SIG-M5 (cell line): ENCODE measurements at regions not wholly inside any gene's neighbourhood (a gene's known extent, or its start where the extent isn't known, plus 50 kb on each side); places are given as distances from the start of the nearest gene placed in this dataset.

ENCODE experiments used
- DNase-seq: peaks from one replicate; lab custom pipeline; 2025; lab: John Stamatoyannopoulos, UW

- DNase-seq, result no peak
Observed at GRCh38 chr2:39514825-39515224, 77.7 kb upstream of the MAP4K3 start.

- DNase-seq, result no peak
Observed at GRCh38 chr2:39515273-39515896, 78.3 kb upstream of the MAP4K3 start.

- DNase-seq, result no peak
Observed at GRCh38 chr2:39515897-39516346, 78.8 kb upstream of the MAP4K3 start.

DNA sequence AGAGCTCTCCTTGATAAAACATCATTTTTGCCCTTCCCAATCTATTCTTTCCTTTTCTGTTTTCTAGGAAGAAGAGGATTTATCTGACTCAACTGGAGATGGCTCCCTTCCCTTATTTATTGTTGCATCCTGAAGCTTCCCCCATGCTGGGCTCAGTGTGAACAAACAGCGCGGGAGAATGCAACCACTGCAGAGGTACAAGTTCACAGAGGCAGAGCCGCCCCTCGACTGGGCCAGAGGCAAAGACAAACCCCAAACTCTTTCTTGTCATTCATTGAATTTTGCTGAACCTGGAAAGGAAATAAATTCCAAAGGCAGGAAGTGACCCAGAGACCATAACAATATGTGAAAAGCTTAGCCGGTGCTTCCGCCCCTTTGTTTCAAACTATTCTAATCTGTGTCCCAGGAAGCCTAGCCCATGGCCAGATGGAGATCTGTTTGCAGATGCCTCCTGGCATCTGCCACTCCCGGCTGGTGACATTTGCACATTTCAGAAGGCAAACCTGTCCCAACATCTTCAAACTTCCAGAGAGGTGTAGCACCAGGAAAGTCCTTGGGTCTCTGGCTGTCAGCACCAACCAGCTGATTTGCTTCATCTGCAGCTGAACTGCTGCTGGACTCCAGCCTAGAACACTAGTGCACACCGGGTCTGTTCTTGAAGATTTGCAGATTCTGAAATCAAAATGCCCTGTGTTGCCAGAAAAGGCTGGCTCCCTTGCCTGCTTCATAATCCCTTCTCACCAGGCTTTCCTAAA, 79.4 kb upstream of the MAP4K3 start:
- no peak for DNase-seq

DNA sequence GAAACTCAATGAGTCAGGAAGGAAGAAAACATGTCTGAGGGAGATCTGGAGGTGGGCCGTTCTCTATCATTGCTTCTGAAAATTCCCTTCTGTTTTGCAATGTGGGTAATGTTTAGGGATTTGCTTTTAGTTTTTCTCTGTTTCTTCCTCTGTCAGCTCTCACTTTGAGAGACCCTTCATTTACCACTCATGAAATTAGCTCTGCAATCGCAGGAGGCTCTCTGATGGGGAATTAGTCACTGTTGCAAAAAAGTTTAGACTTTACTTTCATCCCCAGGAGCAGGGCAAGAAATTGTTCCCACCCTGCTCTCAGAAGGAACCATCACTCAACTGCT, 80.0 kb upstream of the MAP4K3 start:
- no peak for DNase-seq

DNA sequence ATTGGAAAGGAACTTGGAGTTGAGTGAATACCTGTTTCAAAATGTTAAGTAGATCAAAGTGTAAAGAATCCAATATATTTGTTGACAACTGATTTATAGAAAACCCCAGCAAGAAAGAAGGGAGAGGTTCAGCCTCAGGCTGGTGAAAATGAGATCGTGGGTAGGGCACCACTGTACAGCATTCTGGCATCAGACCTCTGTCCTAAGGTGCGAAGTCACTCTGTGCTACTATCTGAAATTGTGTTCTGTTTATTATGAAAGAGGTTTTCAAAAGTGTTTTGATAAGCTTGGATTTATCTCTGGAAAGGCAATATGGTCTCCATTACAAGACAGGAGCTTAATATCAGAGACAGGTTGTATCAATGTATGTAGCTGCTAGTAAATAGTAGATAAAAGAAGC, 80.5 kb upstream of the MAP4K3 start:
- DNase-seq, result no peak

GRCh38 chr2:39519886-39520285, 82.8 kb upstream of the MAP4K3 start:
- DNase-seq, result no peak

DNA sequence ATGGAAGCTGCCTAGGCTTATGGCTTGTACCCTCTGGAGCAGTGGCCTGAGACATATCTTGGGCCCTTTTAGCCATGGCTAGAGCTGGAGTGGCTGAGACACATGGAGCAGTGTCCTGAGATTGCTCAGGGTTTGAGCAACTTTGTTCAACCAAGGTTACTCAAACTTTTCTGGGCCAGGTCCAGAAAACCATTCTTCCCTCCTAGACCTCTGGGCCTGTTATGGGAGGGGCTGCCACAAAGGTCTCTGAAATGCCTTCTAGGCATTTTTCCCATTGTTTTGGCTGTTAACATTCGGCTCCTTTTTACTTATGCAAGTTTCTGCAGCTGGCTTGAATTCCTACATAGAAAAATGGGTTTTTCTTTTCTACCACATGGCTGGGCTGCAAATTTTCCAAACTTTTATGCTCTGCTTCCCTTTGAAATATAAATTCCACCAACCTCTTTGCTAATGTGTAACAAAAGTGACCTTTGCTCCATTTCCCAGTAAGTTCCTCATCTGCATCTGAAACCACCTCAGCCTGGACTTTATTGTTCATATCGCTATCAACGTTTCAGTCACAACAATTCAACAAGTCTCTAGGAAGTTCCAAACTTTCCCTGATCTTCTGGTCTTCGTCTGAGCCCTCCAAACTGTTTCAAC, 84.9 kb upstream of the MAP4K3 start:
- DNase-seq, result no peak

GRCh38 chr2:39522518-39522877, 85.4 kb upstream of the MAP4K3 start:
- no peak for DNase-seq

GRCh38 chr2:39523308-39524044, 86.4 kb upstream of the MAP4K3 start:
- no peak for DNase-seq

- DNase-seq, result no peak
Observed at GRCh38 chr2:39524061-39524460, 87.0 kb upstream of the MAP4K3 start.

- DNase-seq, result no peak
Observed at GRCh38 chr2:39524756-39525635, 87.9 kb upstream of the MAP4K3 start.

GRCh38 chr2:39525636-39526412, 88.7 kb upstream of the MAP4K3 start:
- no peak for DNase-seq

GRCh38 chr2:39528701-39529100, 91.6 kb upstream of the MAP4K3 start:
- no peak for DNase-seq

GRCh38 chr2:39529836-39530235, 92.8 kb upstream of the MAP4K3 start:
- no peak for DNase-seq

DNA sequence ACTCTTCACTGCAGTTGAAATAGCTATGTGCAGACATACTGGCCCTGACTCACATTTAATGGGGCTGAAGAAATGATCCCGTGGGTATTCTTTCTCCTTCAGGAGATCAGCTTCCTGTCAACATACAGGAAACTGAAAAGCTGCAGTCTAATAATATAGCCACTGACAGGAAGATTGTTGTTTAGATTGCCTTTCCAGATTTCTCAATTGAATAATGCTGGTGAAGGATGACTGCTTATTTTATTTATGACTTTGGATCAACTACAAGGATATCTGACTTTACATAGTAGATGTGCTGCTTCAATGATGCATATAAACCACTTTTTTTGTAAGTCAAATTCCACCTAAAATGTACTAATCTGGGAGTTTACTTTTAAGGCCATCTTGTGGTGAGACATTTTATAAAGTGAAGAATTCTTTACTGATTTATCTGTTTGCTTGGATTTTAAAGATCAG, 93.4 kb upstream of the MAP4K3 start:
- no peak for DNase-seq

GRCh38 chr2:39531220-39531777, 94.2 kb upstream of the MAP4K3 start:
- no peak for DNase-seq

- no peak for DNase-seq
Observed at GRCh38 chr2:39532933-39533332, 95.8 kb upstream of the MAP4K3 start.

- DNase-seq, result no peak
Observed at GRCh38 chr2:39534095-39534711, 97.1 kb upstream of the MAP4K3 start.

DNA sequence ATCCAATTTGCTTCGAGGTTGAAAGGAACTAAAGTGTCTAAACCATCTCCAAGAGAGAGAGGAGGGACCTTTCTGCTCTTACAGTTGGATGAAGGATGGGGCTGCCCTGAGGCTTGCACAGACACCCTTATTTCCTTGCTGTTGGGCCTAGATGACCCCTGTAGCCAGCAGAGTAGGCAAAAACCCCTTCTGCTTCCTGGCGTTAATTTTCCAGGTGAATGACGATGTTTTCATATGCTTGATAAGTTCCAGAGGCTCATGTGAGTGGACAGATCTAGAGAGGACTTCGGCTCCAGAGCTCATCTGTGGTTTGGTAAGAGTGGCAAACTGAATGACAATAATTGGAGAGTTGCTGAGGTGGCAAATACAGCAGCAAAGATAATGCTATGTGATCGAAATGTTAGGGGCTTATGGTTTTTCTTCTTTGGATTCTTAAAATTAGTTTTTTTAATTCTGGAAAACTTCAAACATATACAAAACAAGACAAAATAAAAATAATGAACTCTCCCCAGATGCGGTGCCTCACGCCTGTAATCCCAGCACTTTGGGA, 98.6 kb upstream of the MAP4K3 start:
- DNase-seq, result no peak
